SHP77 treated with DMSO at 0.1 percent for 48 hours (cell line): ENCODE measurements at regions not wholly inside any gene's neighbourhood (a gene's known extent, or its start where the extent isn't known, plus 50 kb on each side); places are given as distances from the start of the nearest gene placed in this dataset.

ENCODE experiments used
- DNase-seq: peaks from one replicate; lab custom pipeline; 2025; lab: John Stamatoyannopoulos, UW

- DNase-seq = no peak
These were observed 179.3 kb upstream of the CIBAR2 start for GRCh38 chr16:85291302-85292148.

- no peak for DNase-seq
These were observed 181.2 kb upstream of the CIBAR2 start for GRCh38 chr16:85293458-85293857.

- DNase-seq = no peak
These were observed 181.8 kb upstream of the CIBAR2 start for GRCh38 chr16:85293904-85294642.

GRCh38 chr16:85294810-85295508 lies 182.7 kb upstream of the CIBAR2 start:
- DNase-seq = no peak

- no peak for DNase-seq
These were observed 184.8 kb upstream of the CIBAR2 start for GRCh38 chr16:85296859-85297660.

GRCh38 chr16:85297881-85298280 lies 185.6 kb upstream of the CIBAR2 start:
- no peak for DNase-seq

- no peak for DNase-seq
These were observed 188.2 kb upstream of the CIBAR2 start for GRCh38 chr16:85300406-85300968.

- DNase-seq = no peak
These were observed 189.0 kb upstream of the CIBAR2 start for GRCh38 chr16:85301231-85301630.

GRCh38 chr16:85302018-85302847 lies 190.0 kb upstream of the CIBAR2 start:
- DNase-seq = no peak

- no peak for DNase-seq
These were observed 190.6 kb upstream of the CIBAR2 start for GRCh38 chr16:85302848-85303353.

- DNase-seq = peak; percentile 48
These were observed 191.1 kb upstream of the CIBAR2 start for GRCh38 chr16:85303354-85303883.

- no peak for DNase-seq
These were observed 192.1 kb upstream of the CIBAR2 start for GRCh38 chr16:85304337-85304736.

- peak; percentile 27 for DNase-seq
These were observed 194.0 kb upstream of the CIBAR2 start for GRCh38 chr16:85306071-85306792.

GRCh38 chr16:85306793-85307551 lies 194.7 kb upstream of the CIBAR2 start:
- no peak for DNase-seq

- DNase-seq = no peak
These were observed 195.5 kb upstream of the CIBAR2 start for GRCh38 chr16:85307552-85308364.

- DNase-seq = no peak
These were observed 196.6 kb upstream of the CIBAR2 start for GRCh38 chr16:85308611-85309540.
